Myocyte (in vitro differentiated cells): ENCODE measurements at regions not wholly inside any gene's neighbourhood (a gene's known extent, or its start where the extent isn't known, plus 50 kb on each side); places are given as distances from the start of the nearest gene placed in this dataset.
"Not testable (repeated sequence)": the region's sequence is repeated elsewhere in the genome, so short reads cannot be mapped to it uniquely, and the experiment has no call there.

ENCODE experiments used
- DNase-seq: peaks from one replicate; pipeline ENCODE4 v3.0.0-alpha.2; 2012; ENCODE audit warnings: low read depth

- DNase-seq, result no peak
Measured at GRCh38 chr2:81050580-81051095, 746.1 kb upstream of the LRRTM1 start.

- no peak for DNase-seq
Measured at GRCh38 chr2:81043681-81044080, 739.1 kb upstream of the LRRTM1 start.

GRCh38 chr2:81007104-81007503 lies 702.6 kb upstream of the LRRTM1 start:
- DNase-seq, result no peak

- no peak for DNase-seq
Measured at GRCh38 chr2:81002906-81003305, 698.4 kb upstream of the LRRTM1 start.

GRCh38 chr2:80987466-80987865 lies 682.9 kb upstream of the LRRTM1 start:
- DNase-seq, result no peak

- no peak for DNase-seq
Measured at GRCh38 chr2:80969900-80970299, 665.3 kb upstream of the LRRTM1 start.

GRCh38 chr2:80968450-80968849 lies 663.9 kb upstream of the LRRTM1 start:
- no peak for DNase-seq

- no peak for DNase-seq
Measured at GRCh38 chr2:80947601-80948130, 643.1 kb upstream of the LRRTM1 start.

- no peak for DNase-seq
Measured at GRCh38 chr2:80943487-80943886, 638.9 kb upstream of the LRRTM1 start.

GRCh38 chr2:80942766-80943165 lies 638.2 kb upstream of the LRRTM1 start:
- DNase-seq, result no peak

GRCh38 chr2:80938463-80938862 lies 633.9 kb upstream of the LRRTM1 start:
- DNase-seq, result no peak

- not testable (repeated sequence) for DNase-seq
Measured at GRCh38 chr2:80931820-80932219, 627.3 kb upstream of the LRRTM1 start.

GRCh38 chr2:80930777-80931176 lies 626.2 kb upstream of the LRRTM1 start:
- no peak for DNase-seq

- no peak for DNase-seq
Measured at GRCh38 chr2:80926168-80926567, 621.6 kb upstream of the LRRTM1 start.

- DNase-seq, result no peak
Measured at GRCh38 chr2:80896576-80896975, 592.0 kb upstream of the LRRTM1 start.

- DNase-seq, result no peak
Measured at GRCh38 chr2:80894486-80894885, 589.9 kb upstream of the LRRTM1 start.

GRCh38 chr2:80893711-80894110 lies 589.2 kb upstream of the LRRTM1 start:
- DNase-seq, result no peak

- no peak for DNase-seq
Measured at GRCh38 chr2:80889009-80889408, 584.5 kb upstream of the LRRTM1 start.

GRCh38 chr2:80887841-80888378 lies 583.4 kb upstream of the LRRTM1 start:
- DNase-seq, result no peak

- no peak for DNase-seq
Measured at GRCh38 chr2:80874374-80874773, 569.8 kb upstream of the LRRTM1 start.

- no peak for DNase-seq
Measured at GRCh38 chr2:80869858-80870438, 565.4 kb upstream of the LRRTM1 start.

GRCh38 chr2:80863147-80863714 lies 558.7 kb upstream of the LRRTM1 start:
- no peak for DNase-seq

GRCh38 chr2:80858965-80859364 lies 554.4 kb upstream of the LRRTM1 start:
- DNase-seq, result no peak
